KMS-11 (cell line): ENCODE measurements at regions not wholly inside any gene's neighbourhood (a gene's known extent, or its start where the extent isn't known, plus 50 kb on each side); places are given as distances from the start of the nearest gene placed in this dataset.

Source experiments
- H2AFZ ChIP-seq: fragments of 200-600 bp; sonication (generic); 2 replicates; pipeline ENCODE4 v1.6.1; 2016; ENCODE audit warnings: antibody characterized with exemption, mixed run types, low read depth
- H3K27ac ChIP-seq: fragments of 200-600 bp; sonication (generic); 2 replicates; pipeline ENCODE4 v1.6.1; 2016; ENCODE audit warnings: mild to moderate bottlenecking, mixed run types
- H3K27me3 ChIP-seq: fragments of 200-600 bp; sonication (generic); 2 replicates; pipeline ENCODE4 v1.6.1; 2017; ENCODE audit warnings: mild to moderate bottlenecking, low read depth, mixed run types, moderate library complexity; ENCODE audit not compliant: insufficient read depth
- H3K36me3 ChIP-seq: fragments of 200-600 bp; sonication (generic); 2 replicates; pipeline ENCODE4 v1.6.1; 2017; ENCODE audit warnings: mild to moderate bottlenecking, mixed run types; ENCODE audit not compliant: insufficient read depth
- H3K4me1 ChIP-seq: fragments of 200-600 bp; sonication (generic); 2 replicates; pipeline ENCODE4 v1.6.1; 2016; ENCODE audit warnings: mild to moderate bottlenecking, low read depth, mixed run types; ENCODE audit not compliant: poor library complexity, severe bottlenecking
- H3K4me2 ChIP-seq: fragments of 200-600 bp; sonication (generic); 2 replicates; pipeline ENCODE4 v1.7.0; 2016; ENCODE audit warnings: mild to moderate bottlenecking, mixed run types
- H3K4me3 ChIP-seq: fragments of 200-600 bp; sonication (generic); IDR thresholded peaks from 2 replicates; pipeline ENCODE4 v1.6.1; 2017; ENCODE audit warnings: low read depth, low read length, mixed read lengths; ENCODE audit not compliant: insufficient read depth
- H3K79me2 ChIP-seq: fragments of 200-600 bp; sonication (generic); 2 replicates; pipeline ENCODE4 v1.6.1; 2016; ENCODE audit warnings: low read depth, mixed run types; ENCODE audit not compliant: insufficient read depth
- H3K9ac ChIP-seq: fragments of 200-600 bp; sonication (generic); 2 replicates; pipeline ENCODE4 v1.6.1; 2016; ENCODE audit warnings: mild to moderate bottlenecking, mixed run types
- H4K20me1 ChIP-seq: fragments of 200-600 bp; sonication (generic); 2 replicates; pipeline ENCODE4 v1.6.1; 2016; ENCODE audit warnings: mild to moderate bottlenecking, mixed run types; ENCODE audit not compliant: insufficient read depth
- CTCF ChIP-seq: fragments of 200-600 bp; sonication (generic); conservative IDR thresholded peaks from 2 replicates; pipeline ENCODE4 v1.6.1; 2017; ENCODE audit warnings: low read depth, mild to moderate bottlenecking, antibody characterized with exemption, low read length, moderate library complexity, mixed read lengths

GRCh38 chr7:142455392-142455791 is 197.5 kb upstream of the PRSS58 start:
- Histone ChIP-seq H3K27me3 (no peaks in the 10 kb centered on the region), H3K4me2 (no peak overlapping the region), H4K20me1 (no peaks in the 10 kb centered on the region), H3K4me1 (peaks cover 14% of the 10 kb centered on the region), H3K79me2 (no peaks in the 10 kb centered on the region), H2AFZ (no peak overlapping the region), H3K27ac (no peak overlapping the region), H3K9ac (no peak overlapping the region), H3K36me3 (no peaks in the 10 kb centered on the region), H3K4me3 (no peak overlapping the region)
- TF ChIP-seq CTCF, result no peak

- Histone ChIP-seq H3K79me2 (no peaks in the 10 kb centered on the region), H3K27ac (no peak overlapping the region), H3K36me3 (no peaks in the 10 kb centered on the region), H2AFZ (no peak overlapping the region), H3K4me2 (no peak overlapping the region), H3K9ac (no peak overlapping the region), H3K4me1 (peaks cover 11% of the 10 kb centered on the region), H3K27me3 (no peaks in the 10 kb centered on the region), H3K4me3 (no peak overlapping the region), H4K20me1 (no peaks in the 10 kb centered on the region)
- no peak for TF ChIP-seq CTCF
These were observed 197.0 kb upstream of the PRSS58 start for GRCh38 chr7:142454862-142455261.

GRCh38 chr7:142452791-142453190 is 194.9 kb upstream of the PRSS58 start:
- Histone ChIP-seq H4K20me1 (no peaks in the 10 kb centered on the region), H3K4me1 (no peaks in the 10 kb centered on the region), H3K4me3 (no peak overlapping the region), H3K4me2 (no peak overlapping the region), H3K79me2 (no peaks in the 10 kb centered on the region), H3K36me3 (no peaks in the 10 kb centered on the region), H3K27me3 (no peaks in the 10 kb centered on the region), H3K27ac (no peak overlapping the region), H3K9ac (no peak overlapping the region), H2AFZ (no peak overlapping the region)
- no peak for TF ChIP-seq CTCF

GRCh38 chr7:142451817-142452216 is 194.0 kb upstream of the PRSS58 start:
- Histone ChIP-seq H3K4me3 (no peak overlapping the region), H3K36me3 (no peaks in the 10 kb centered on the region), H3K27ac (no peak overlapping the region), H3K4me2 (no peak overlapping the region), H4K20me1 (no peaks in the 10 kb centered on the region), H3K4me1 (no peaks in the 10 kb centered on the region), H3K9ac (no peak overlapping the region), H2AFZ (no peak overlapping the region), H3K27me3 (no peaks in the 10 kb centered on the region), H3K79me2 (no peaks in the 10 kb centered on the region)
- TF ChIP-seq CTCF, result no peak

GRCh38 chr7:142451296-142451695 is 193.4 kb upstream of the PRSS58 start:
- H3K36me3 ChIP-seq, result no peaks in the 10 kb centered on the region

More at GRCh38 chr7:142451296-142451695, 193.4 kb upstream of the PRSS58 start:
- Histone ChIP-seq H2AFZ (no peak overlapping the region), H3K27ac (no peak overlapping the region), H3K4me3 (no peak overlapping the region), H3K4me1 (no peaks in the 10 kb centered on the region), H4K20me1 (no peaks in the 10 kb centered on the region), H3K79me2 (no peaks in the 10 kb centered on the region), H3K9ac (no peak overlapping the region), H3K4me2 (no peak overlapping the region), H3K27me3 (no peaks in the 10 kb centered on the region)
- no peak for TF ChIP-seq CTCF
